Erythroblast (primary cell): ENCODE measurements at regions not wholly inside any gene's neighbourhood (a gene's known extent, or its start where the extent isn't known, plus 50 kb on each side); places are given as distances from the start of the nearest gene placed in this dataset.

Experiments
- GATA1 ChIP-seq: IDR thresholded peaks from 2 replicates; pipeline ENCODE4 v1.6.1; 2011; ENCODE audit warnings: low read depth, mild to moderate bottlenecking, control low read depth, low read length, moderate library complexity
- POLR2A ChIP-seq: IDR thresholded peaks from 2 replicates; pipeline ENCODE4 v1.6.1; 2011; ENCODE audit warnings: mild to moderate bottlenecking, low read length

DNA sequence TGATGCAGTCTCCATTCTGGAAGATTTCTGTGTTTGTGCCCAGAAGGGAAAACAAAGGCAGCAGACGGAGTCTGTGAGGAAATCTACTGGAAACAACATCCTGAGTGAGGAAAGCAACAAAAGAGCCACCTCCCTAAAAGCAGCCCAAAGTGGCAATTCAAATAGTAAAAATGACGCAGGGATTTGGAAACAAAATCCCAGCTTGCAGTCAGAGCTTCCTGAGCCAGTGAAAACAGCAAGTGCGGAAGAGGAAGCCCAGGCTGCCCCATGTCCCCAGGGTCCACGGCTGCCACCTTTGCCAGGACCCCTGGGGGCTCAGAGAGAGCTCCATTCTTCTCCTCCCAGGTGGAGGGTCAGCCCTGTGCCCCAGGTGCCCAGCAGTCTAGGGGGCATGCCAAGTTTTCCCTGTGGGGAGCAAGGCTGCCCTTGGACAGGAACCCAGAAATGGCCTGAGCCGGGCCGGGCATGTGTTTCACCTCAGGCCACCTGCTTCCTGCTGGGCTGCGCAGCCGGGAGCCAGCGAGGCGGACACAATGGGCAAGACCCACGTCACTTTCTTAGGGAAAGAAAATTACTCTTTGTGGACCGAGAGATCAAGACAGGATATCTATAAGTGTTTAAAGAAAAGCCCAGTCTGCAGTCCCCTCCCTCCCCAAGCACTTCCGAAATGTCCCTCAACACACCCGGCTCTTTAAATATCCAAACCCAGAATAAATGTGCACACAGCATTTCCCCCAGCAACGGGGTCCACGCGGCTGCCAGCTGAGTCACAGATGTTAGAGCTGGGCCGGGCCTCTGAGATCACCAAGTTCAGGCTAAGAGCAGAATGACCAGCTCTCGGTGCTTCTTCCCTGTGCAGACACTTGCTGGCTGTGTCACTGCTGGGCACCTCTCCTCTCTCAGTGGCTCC lies 231.1 kb downstream of the ARHGAP12 start:
- no peak for TF ChIP-seq POLR2A
- TF ChIP-seq GATA1, result no peak
